ENCODE measurements at regions not wholly inside any gene's neighbourhood (a gene's known extent, or its start where the extent isn't known, plus 50 kb on each side); places are given as distances from the start of the nearest gene placed in this dataset.

- H3K4me3 ChIP-seq (replicated peaks in 1 of 3; ENCODE audit: insufficient read depth in 1 of 3, low read depth in 2 of 3, low read length in 3 of 3), result no peak overlapping the region
- CTCF ChIA-PET (ENCODE audit: low intra/inter-chr PET ratio, low total read pairs), result no interaction called here
- no peak for TF ChIP-seq ZNF841 (CRISPR knock-in tag; IDR thresholded peaks at IDR 0.05; ENCODE audit: borderline replicate concordance)
- TF ChIP-seq RFXAP (CRISPR knock-in tag; IDR thresholded peaks at IDR 0.05; ENCODE audit: borderline replicate concordance), result no peak
- TF ChIP-seq ARID3A (IDR thresholded peaks at IDR 0.05; ENCODE audit: low read depth, low read length), result no peak
- no peak for TF ChIP-seq ARHGAP35 (CRISPR knock-in tag; IDR thresholded peaks at IDR 0.05; ENCODE audit: borderline replicate concordance)
- no peaks in the 10 kb centered on the region for H3K36me3 ChIP-seq (replicated peaks in 1 of 2; ENCODE audit: control insufficient read depth in 1 of 2, insufficient read depth in 2 of 2, low read length in 2 of 2)
- no peaks in the 10 kb centered on the region for H4K20me1 ChIP-seq (ENCODE audit: insufficient read depth, low read length)
- POLR2A ChIA-PET, result no interaction called here
- H3K9ac ChIP-seq (ENCODE audit: insufficient read depth, low read depth, low read length), result no peak overlapping the region
- FAIRE-seq (no peak), DNase-seq (ENCODE audit: low spot score) (no peak), ATAC-seq (no peak)
- no peak overlapping the region for H3K4me2 ChIP-seq (ENCODE audit: low read depth, low read length)
- H3K27me3 ChIP-seq (ENCODE audit: control insufficient read depth in 1 of 2, insufficient read depth in 2 of 2, low read length in 2 of 2), result no peaks in the 10 kb centered on the region
- H3K79me2 ChIP-seq (ENCODE audit: insufficient read depth, low read length), result no peaks in the 10 kb centered on the region
- H3K27ac ChIP-seq (ENCODE audit: extremely low read length, insufficient read depth, low read length), result no peak overlapping the region
- peaks cover 44% of the 10 kb centered on the region for H3K4me1 ChIP-seq (ENCODE audit: insufficient read depth, low read length)
- in situ Hi-C loops (cut with HindIII; ENCODE audit: extremely low pct_ligation_motif_present, low pct_unique_long_range_greater_than_20kb), result no loop called here
- 46% methylated on average over 2 of the region's 5 CpGs for WGBS (ENCODE audit: low lambda C conversion rate)
- intact Hi-C loops (cut with micrococcal nuclease; ENCODE audit: unreplicated experiment), result no loop called here
- H2AFZ ChIP-seq (ENCODE audit: low read length), result no peak overlapping the region
- H3K9me3 ChIP-seq (ENCODE audit: low read length), result no peaks in the 10 kb centered on the region
- no TSS peak for BruUV-seq (replicated peaks)
Observed at GRCh38 chr4:3582091-3582475, 49.9 kb upstream of the LRPAP1 start.
